AG20443 (cell line): ENCODE measurements at regions not wholly inside any gene's neighbourhood (a gene's known extent, or its start where the extent isn't known, plus 50 kb on each side); places are given as distances from the start of the nearest gene placed in this dataset.
"Not testable (repeated sequence)": the region's sequence is repeated elsewhere in the genome, so short reads cannot be mapped to it uniquely, and the experiment has no call there.

ENCODE experiments used
- DNase-seq: peaks from one replicate; pipeline ENCODE4 v3.0.0; 2012; ENCODE audit warnings: low spot score, mixed read lengths

GRCh38 chr16:88185976-88186888 lies 196.5 kb upstream of the ZNF469 start:
- peak; percentile 58 for DNase-seq

- not testable (repeated sequence) for DNase-seq
Observed at GRCh38 chr16:88186889-88187870, 195.6 kb upstream of the ZNF469 start.

- not testable (repeated sequence) for DNase-seq
Observed at GRCh38 chr16:88188171-88188895, 194.4 kb upstream of the ZNF469 start.

- not testable (repeated sequence) for DNase-seq
Observed at GRCh38 chr16:88190592-88191095, 192.1 kb upstream of the ZNF469 start.

GRCh38 chr16:88191168-88191567 lies 191.6 kb upstream of the ZNF469 start:
- not testable (repeated sequence) for DNase-seq

- DNase-seq, result no peak
Observed at GRCh38 chr16:88192601-88193000, 190.2 kb upstream of the ZNF469 start.

GRCh38 chr16:88193706-88194396 lies 188.9 kb upstream of the ZNF469 start:
- DNase-seq, result not testable (repeated sequence)

GRCh38 chr16:88194397-88195268 lies 188.1 kb upstream of the ZNF469 start:
- peak; percentile 70 for DNase-seq

- no peak for DNase-seq
Observed at GRCh38 chr16:88195269-88195705, 187.5 kb upstream of the ZNF469 start.

- no peak for DNase-seq
Observed at GRCh38 chr16:88195911-88196465, 186.8 kb upstream of the ZNF469 start.

- no peak for DNase-seq
Observed at GRCh38 chr16:88196471-88197400, 186.0 kb upstream of the ZNF469 start.

GRCh38 chr16:88197481-88198456 lies 185.0 kb upstream of the ZNF469 start:
- DNase-seq, result no peak

GRCh38 chr16:88198457-88199295 lies 184.1 kb upstream of the ZNF469 start:
- DNase-seq, result not testable (repeated sequence)

GRCh38 chr16:88199296-88200153 lies 183.2 kb upstream of the ZNF469 start:
- DNase-seq, result not testable (repeated sequence)
